ENCODE measurements at regions not wholly inside any gene's neighbourhood (a gene's known extent, or its start where the extent isn't known, plus 50 kb on each side); places are given as distances from the start of the nearest gene placed in this dataset.

DNA sequence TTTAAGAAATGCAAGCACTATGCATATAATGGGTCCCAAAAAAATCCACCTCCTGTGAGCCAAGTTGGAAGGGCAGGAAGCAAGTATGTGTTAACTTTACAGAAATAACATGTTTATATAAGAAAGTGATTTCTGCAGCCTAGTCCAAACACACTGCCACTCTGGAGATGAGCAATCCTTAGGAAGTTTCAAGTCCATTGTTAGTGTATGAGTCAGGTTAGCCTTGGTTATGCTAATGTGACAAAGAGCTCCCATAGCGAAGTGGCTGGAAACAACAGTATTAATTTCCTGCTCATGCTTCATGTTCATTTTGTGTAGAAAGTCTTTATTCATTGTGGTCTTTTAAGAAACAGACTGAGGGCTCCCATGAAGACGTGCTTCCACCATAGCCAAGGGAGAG is 121.4 kb downstream of the TBXT start:
- TF ChIP-seq, protein P1, sequence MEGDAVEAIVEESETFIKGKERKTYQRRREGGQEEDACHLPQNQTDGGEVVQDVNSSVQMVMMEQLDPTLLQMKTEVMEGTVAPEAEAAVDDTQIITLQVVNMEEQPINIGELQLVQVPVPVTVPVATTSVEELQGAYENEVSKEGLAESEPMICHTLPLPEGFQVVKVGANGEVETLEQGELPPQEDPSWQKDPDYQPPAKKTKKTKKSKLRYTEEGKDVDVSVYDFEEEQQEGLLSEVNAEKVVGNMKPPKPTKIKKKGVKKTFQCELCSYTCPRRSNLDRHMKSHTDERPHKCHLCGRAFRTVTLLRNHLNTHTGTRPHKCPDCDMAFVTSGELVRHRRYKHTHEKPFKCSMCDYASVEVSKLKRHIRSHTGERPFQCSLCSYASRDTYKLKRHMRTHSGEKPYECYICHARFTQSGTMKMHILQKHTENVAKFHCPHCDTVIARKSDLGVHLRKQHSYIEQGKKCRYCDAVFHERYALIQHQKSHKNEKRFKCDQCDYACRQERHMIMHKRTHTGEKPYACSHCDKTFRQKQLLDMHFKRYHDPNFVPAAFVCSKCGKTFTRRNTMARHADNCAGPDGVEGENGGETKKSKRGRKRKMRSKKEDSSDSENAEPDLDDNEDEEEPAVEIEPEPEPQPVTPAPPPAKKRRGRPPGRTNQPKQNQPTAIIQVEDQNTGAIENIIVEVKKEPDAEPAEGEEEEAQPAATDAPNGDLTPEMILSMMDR (IDR thresholded peaks at IDR 0.05; ENCODE audit: insufficient read depth, low read depth, low read length): no peak
- no peak for TF ChIP-seq EZH2 (IDR thresholded peaks at IDR 0.05; ENCODE audit: insufficient read depth, low read length)
